ENCODE measurements at regions not wholly inside any gene's neighbourhood (a gene's known extent, or its start where the extent isn't known, plus 50 kb on each side); places are given as distances from the start of the nearest gene placed in this dataset.

GRCh38 chr12:68505970-68506369 is 104.7 kb upstream of the RAP1B start:
- no peak for TF ChIP-seq POLR2A (IDR thresholded peaks at IDR 0.05; ENCODE audit: low read depth, low read length)
- TF ChIP-seq POLR2AphosphoS5 (IDR thresholded peaks at IDR 0.05; ENCODE audit: low read depth, low read length): no peak

Data from GM12892 (cell line).